ENCODE measurements at regions not wholly inside any gene's neighbourhood (a gene's known extent, or its start where the extent isn't known, plus 50 kb on each side); places are given as distances from the start of the nearest gene placed in this dataset.

DNA sequence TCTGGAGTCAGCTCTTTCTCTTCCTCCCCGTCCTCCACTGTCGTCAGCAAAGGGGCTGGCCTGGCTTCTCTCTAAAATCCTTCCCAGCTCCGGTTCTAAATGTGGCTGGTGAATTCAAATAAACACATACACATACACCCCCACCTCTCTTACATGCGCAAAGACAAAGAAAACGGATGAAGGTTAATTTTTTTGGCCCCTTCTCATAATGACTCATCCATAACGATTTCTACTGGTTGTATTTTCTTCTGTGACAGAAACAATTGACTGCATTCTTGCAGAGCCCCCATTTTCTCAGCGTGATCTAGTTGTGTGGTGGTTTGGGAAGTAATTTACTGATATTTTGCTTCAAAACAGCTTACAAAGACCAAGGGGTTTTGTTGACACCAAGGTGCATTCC is 130.0 kb upstream of the NTM start:
- ChIA-PET POLR2A (no interaction called here), RAD21 (ENCODE audit: unreplicated experiment) (no interaction called here), CTCF (interaction anchor here (1.6 kb wide), 1 partner anchor 176 kb away, joined by 4 read pairs; no protein-coding TSS in a partner anchor), SMC1A (ENCODE audit: uncharacterized antibody, unreplicated experiment) (interaction anchor here (1.4 kb wide), 1 partner anchor 175 kb away, joined by 4 read pairs; no protein-coding TSS in a partner anchor)
- DNase-seq (ENCODE audit: low read depth, low spot score) (no peak), FAIRE-seq (no peak), ATAC-seq (no peak)
- H3K27me3 ChIP-seq (replicated peaks in 1 of 2; ENCODE audit: control insufficient read depth in 2 of 2, insufficient read depth in 2 of 2, low read length in 1 of 2) = peaks cover 0 to 3% of the 10 kb centered on the region in 2 experiments; a peak in 1 of 4 replicates
- no peaks in the 10 kb centered on the region for H3K9me3 ChIP-seq (replicated peaks; ENCODE audit: control insufficient read depth, insufficient read depth, low read length)
- H3K4me2 ChIP-seq (ENCODE audit: control insufficient read depth, insufficient read depth) = no peak overlapping the region
- no peak overlapping the region for H3K27ac ChIP-seq (ENCODE audit: control insufficient read depth, insufficient read depth)
- intact Hi-C loops (cut with micrococcal nuclease; ENCODE audit: unreplicated experiment) (loop anchor here (10.0 kb wide), 2 partner anchors 274 to 434 kb away; no protein-coding TSS in a partner anchor), in situ Hi-C loops (cut with MboI) (no loop called here)
- no peaks in the 10 kb centered on the region for H3K79me2 ChIP-seq (ENCODE audit: control insufficient read depth, insufficient read depth, low read length)
- no TSS peak for BruUV-seq (replicated peaks)
- no peaks in the 10 kb centered on the region for H3K36me3 ChIP-seq (ENCODE audit: control insufficient read depth in 2 of 2, insufficient read depth in 2 of 2, low read length in 1 of 2)
- H3K9ac ChIP-seq (ENCODE audit: control insufficient read depth, insufficient read depth, low read length) = no peak overlapping the region
- H3K4me3 ChIP-seq = no peak overlapping the region
- 25% methylated on average over 7 of the region's 7 CpGs for WGBS (ENCODE audit: insufficient coverage, insufficient replicate concordance, low lambda C conversion rate, missing lambda C conversion rate)
- H3K4me1 ChIP-seq (ENCODE audit: control insufficient read depth, insufficient read depth, low read length) = no peaks in the 10 kb centered on the region
- no peak overlapping the region for H2AFZ ChIP-seq (ENCODE audit: control insufficient read depth, low read depth, low read length)
- no peaks in the 10 kb centered on the region for H4K20me1 ChIP-seq (ENCODE audit: control insufficient read depth, insufficient read depth)
- TF ChIP-seq MYB (IDR thresholded peaks at IDR 0.05; ENCODE audit: borderline replicate concordance, low read depth, low read length) (no peak), RAD21 (IDR thresholded peaks at IDR 0.05; ENCODE audit: insufficient read depth, low read depth, low read length) (no peak), HDAC2 (IDR thresholded peaks at IDR 0.05) (no peak), RAD51 (IDR thresholded peaks at IDR 0.05) (no peak), NR2F1 (conservative IDR thresholded peaks at IDR 0.05) (no peak), ZNF274 (IDR thresholded peaks at IDR 0.05; ENCODE audit: insufficient read depth, insufficient read length) (no peak), NFYA (IDR thresholded peaks at IDR 0.05; ENCODE audit: borderline replicate concordance, low read depth, low read length) (no peak), IKZF2 (IDR thresholded peaks at IDR 0.05) (no peak), ZNF24 (IDR thresholded peaks at IDR 0.05) (no peak), TCF3 (IDR thresholded peaks at IDR 0.05; ENCODE audit: borderline replicate concordance, insufficient read depth, low read depth, low read length) (no peak), ZNF384 (IDR thresholded peaks at IDR 0.05; ENCODE audit: borderline replicate concordance, low read depth, low read length) (no peak), KAT2A (conservative IDR thresholded peaks at IDR 0.05; ENCODE audit: control insufficient read depth, low read depth, low read length) (no peak), FOXK2 (IDR thresholded peaks at IDR 0.05) (no peak), SMAD5 (IDR thresholded peaks at IDR 0.05; ENCODE audit: low read depth) (no peak), STAT3 (IDR thresholded peaks at IDR 0.05; ENCODE audit: low read depth, low read length) (no peak)
- TF ChIP-seq, protein P1, sequence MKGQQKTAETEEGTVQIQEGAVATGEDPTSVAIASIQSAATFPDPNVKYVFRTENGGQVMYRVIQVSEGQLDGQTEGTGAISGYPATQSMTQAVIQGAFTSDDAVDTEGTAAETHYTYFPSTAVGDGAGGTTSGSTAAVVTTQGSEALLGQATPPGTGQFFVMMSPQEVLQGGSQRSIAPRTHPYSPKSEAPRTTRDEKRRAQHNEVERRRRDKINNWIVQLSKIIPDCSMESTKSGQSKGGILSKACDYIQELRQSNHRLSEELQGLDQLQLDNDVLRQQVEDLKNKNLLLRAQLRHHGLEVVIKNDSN (IDR thresholded peaks at IDR 0.05; ENCODE audit: borderline replicate concordance, extremely low read length, insufficient read depth, low read depth, low read length) = no peak
- TF ChIP-seq, protein P2, sequence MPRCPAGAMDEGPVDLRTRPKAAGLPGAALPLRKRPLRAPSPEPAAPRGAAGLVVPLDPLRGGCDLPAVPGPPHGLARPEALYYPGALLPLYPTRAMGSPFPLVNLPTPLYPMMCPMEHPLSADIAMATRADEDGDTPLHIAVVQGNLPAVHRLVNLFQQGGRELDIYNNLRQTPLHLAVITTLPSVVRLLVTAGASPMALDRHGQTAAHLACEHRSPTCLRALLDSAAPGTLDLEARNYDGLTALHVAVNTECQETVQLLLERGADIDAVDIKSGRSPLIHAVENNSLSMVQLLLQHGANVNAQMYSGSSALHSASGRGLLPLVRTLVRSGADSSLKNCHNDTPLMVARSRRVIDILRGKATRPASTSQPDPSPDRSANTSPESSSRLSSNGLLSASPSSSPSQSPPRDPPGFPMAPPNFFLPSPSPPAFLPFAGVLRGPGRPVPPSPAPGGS (IDR thresholded peaks at IDR 0.05; ENCODE audit: borderline replicate concordance, insufficient read depth, low read depth, low read length, poor library complexity, severe bottlenecking) = no peak
- TF ChIP-seq, protein P3, sequence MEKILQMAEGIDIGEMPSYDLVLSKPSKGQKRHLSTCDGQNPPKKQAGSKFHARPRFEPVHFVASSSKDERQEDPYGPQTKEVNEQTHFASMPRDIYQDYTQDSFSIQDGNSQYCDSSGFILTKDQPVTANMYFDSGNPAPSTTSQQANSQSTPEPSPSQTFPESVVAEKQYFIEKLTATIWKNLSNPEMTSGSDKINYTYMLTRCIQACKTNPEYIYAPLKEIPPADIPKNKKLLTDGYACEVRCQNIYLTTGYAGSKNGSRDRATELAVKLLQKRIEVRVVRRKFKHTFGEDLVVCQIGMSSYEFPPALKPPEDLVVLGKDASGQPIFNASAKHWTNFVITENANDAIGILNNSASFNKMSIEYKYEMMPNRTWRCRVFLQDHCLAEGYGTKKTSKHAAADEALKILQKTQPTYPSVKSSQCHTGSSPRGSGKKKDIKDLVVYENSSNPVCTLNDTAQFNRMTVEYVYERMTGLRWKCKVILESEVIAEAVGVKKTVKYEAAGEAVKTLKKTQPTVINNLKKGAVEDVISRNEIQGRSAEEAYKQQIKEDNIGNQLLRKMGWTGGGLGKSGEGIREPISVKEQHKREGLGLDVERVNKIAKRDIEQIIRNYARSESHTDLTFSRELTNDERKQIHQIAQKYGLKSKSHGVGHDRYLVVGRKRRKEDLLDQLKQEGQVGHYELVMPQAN (conservative IDR thresholded peaks at IDR 0.05) = no peak
- TF ChIP-seq, protein P4, sequence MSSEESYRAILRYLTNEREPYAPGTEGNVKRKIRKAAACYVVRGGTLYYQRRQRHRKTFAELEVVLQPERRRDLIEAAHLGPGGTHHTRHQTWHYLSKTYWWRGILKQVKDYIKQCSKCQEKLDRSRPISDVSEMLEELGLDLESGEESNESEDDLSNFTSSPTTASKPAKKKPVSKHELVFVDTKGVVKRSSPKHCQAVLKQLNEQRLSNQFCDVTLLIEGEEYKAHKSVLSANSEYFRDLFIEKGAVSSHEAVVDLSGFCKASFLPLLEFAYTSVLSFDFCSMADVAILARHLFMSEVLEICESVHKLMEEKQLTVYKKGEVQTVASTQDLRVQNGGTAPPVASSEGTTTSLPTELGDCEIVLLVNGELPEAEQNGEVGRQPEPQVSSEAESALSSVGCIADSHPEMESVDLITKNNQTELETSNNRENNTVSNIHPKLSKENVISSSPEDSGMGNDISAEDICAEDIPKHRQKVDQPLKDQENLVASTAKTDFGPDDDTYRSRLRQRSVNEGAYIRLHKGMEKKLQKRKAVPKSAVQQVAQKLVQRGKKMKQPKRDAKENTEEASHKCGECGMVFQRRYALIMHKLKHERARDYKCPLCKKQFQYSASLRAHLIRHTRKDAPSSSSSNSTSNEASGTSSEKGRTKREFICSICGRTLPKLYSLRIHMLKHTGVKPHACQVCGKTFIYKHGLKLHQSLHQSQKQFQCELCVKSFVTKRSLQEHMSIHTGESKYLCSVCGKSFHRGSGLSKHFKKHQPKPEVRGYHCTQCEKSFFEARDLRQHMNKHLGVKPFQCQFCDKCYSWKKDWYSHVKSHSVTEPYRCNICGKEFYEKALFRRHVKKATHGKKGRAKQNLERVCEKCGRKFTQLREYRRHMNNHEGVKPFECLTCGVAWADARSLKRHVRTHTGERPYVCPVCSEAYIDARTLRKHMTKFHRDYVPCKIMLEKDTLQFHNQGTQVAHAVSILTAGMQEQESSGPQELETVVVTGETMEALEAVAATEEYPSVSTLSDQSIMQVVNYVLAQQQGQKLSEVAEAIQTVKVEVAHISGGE (CRISPR knock-in tag; IDR thresholded peaks at IDR 0.05) = no peak

Data from GM12878 (cell line).